NCI-H2081 (cell line): ENCODE measurements at regions not wholly inside any gene's neighbourhood (a gene's known extent, or its start where the extent isn't known, plus 50 kb on each side); places are given as distances from the start of the nearest gene placed in this dataset.

ENCODE experiments used
- DNase-seq, 2 experiments: peaks; one replicate each; lab custom pipeline; 2025; lab: John Stamatoyannopoulos, UW

- DNase-seq: no peak
Observed at GRCh38 chr12:11946161-11946560, 124.6 kb upstream of the BCL2L14 start.

- DNase-seq: no peak
Observed at GRCh38 chr12:11947213-11947612, 123.5 kb upstream of the BCL2L14 start.

- peak; percentile 21 to 73 for DNase-seq
Observed at GRCh38 chr12:11949738-11950411, 120.9 kb upstream of the BCL2L14 start.

- DNase-seq: no peak
Observed at GRCh38 chr12:11951209-11951608, 119.5 kb upstream of the BCL2L14 start.

GRCh38 chr12:11953523-11953922 is 117.2 kb upstream of the BCL2L14 start:
- no peak for DNase-seq

GRCh38 chr12:11954181-11954580 is 116.6 kb upstream of the BCL2L14 start:
- DNase-seq: no peak

- DNase-seq: no peak
Observed at GRCh38 chr12:11958221-11959091, 112.3 kb upstream of the BCL2L14 start.

GRCh38 chr12:11959117-11959823 is 111.5 kb upstream of the BCL2L14 start:
- DNase-seq: no peak

- no peak for DNase-seq
Observed at GRCh38 chr12:11960646-11961045, 110.1 kb upstream of the BCL2L14 start.

- DNase-seq: no peak
Observed at GRCh38 chr12:11961686-11962085, 109.1 kb upstream of the BCL2L14 start.

- DNase-seq: no peak
Observed at GRCh38 chr12:11962860-11963259, 107.9 kb upstream of the BCL2L14 start.

- no peak for DNase-seq
Observed at GRCh38 chr12:11963841-11964471, 106.8 kb upstream of the BCL2L14 start.

- no peak for DNase-seq
Observed at GRCh38 chr12:11965258-11965910, 105.4 kb upstream of the BCL2L14 start.

- DNase-seq: no peak
Observed at GRCh38 chr12:11967376-11968047, 103.2 kb upstream of the BCL2L14 start.

- DNase-seq: no peak
Observed at GRCh38 chr12:11968048-11968383, 102.7 kb upstream of the BCL2L14 start.

- DNase-seq: no peak
Observed at GRCh38 chr12:11968516-11968915, 102.2 kb upstream of the BCL2L14 start.

- DNase-seq: no peak
Observed at GRCh38 chr12:11969437-11970154, 101.1 kb upstream of the BCL2L14 start.

- no peak for DNase-seq
Observed at GRCh38 chr12:11970155-11970520, 100.6 kb upstream of the BCL2L14 start.

- no peak for DNase-seq
Observed at GRCh38 chr12:11973396-11973795, 97.3 kb upstream of the BCL2L14 start.

- no peak for DNase-seq
Observed at GRCh38 chr12:11976005-11976404, 94.7 kb upstream of the BCL2L14 start.
